Central memory CD4-positive, alpha-beta T cell (primary cell): ENCODE measurements at regions not wholly inside any gene's neighbourhood (a gene's known extent, or its start where the extent isn't known, plus 50 kb on each side); places are given as distances from the start of the nearest gene placed in this dataset.
"Not testable (repeated sequence)": the region's sequence is repeated elsewhere in the genome, so short reads cannot be mapped to it uniquely, and the experiment has no call there.

Experiments
- DNase-seq: peaks from one replicate; pipeline ENCODE4 v3.0.0; 2022

GRCh38 chr5:96198356-96199058 is 234.5 kb downstream of the PCSK1 start:
- no peak for DNase-seq

GRCh38 chr5:96197767-96198166 is 235.3 kb downstream of the PCSK1 start:
- not testable (repeated sequence) for DNase-seq

GRCh38 chr5:96197347-96197746 is 235.7 kb upstream of the ELL2 start:
- DNase-seq, result no peak

GRCh38 chr5:96196890-96197289 is 235.2 kb upstream of the ELL2 start:
- DNase-seq, result no peak

- no peak for DNase-seq
These were observed 234.8 kb upstream of the ELL2 start for GRCh38 chr5:96196407-96196806.

GRCh38 chr5:96195123-96195522 is 233.5 kb upstream of the ELL2 start:
- no peak for DNase-seq

GRCh38 chr5:96194593-96194992 is 232.9 kb upstream of the ELL2 start:
- no peak for DNase-seq

- no peak for DNase-seq
These were observed 232.3 kb upstream of the ELL2 start for GRCh38 chr5:96193946-96194345.

- no peak for DNase-seq
These were observed 228.3 kb upstream of the ELL2 start for GRCh38 chr5:96189987-96190386.

GRCh38 chr5:96189028-96189826 is 227.6 kb upstream of the ELL2 start:
- DNase-seq, result no peak

- no peak for DNase-seq
These were observed 225.8 kb upstream of the ELL2 start for GRCh38 chr5:96187309-96188027.

- not testable (repeated sequence) for DNase-seq
These were observed 222.9 kb upstream of the ELL2 start for GRCh38 chr5:96184510-96184909.

- no peak for DNase-seq
These were observed 219.2 kb upstream of the ELL2 start for GRCh38 chr5:96180684-96181435.

- DNase-seq, result no peak
These were observed 215.7 kb upstream of the ELL2 start for GRCh38 chr5:96177303-96177869.

GRCh38 chr5:96176022-96176421 is 214.4 kb upstream of the ELL2 start:
- no peak for DNase-seq

- DNase-seq, result no peak
These were observed 213.4 kb upstream of the ELL2 start for GRCh38 chr5:96175090-96175489.

- DNase-seq, result no peak
These were observed 211.7 kb upstream of the ELL2 start for GRCh38 chr5:96173366-96173765.

- DNase-seq, result no peak
These were observed 210.8 kb upstream of the ELL2 start for GRCh38 chr5:96172436-96172835.

- not testable (repeated sequence) for DNase-seq
These were observed 210.3 kb upstream of the ELL2 start for GRCh38 chr5:96171973-96172372.

- DNase-seq, result not testable (repeated sequence)
These were observed 209.0 kb upstream of the ELL2 start for GRCh38 chr5:96170481-96171125.

- DNase-seq, result not testable (repeated sequence)
These were observed 207.2 kb upstream of the ELL2 start for GRCh38 chr5:96168833-96169232.

- DNase-seq, result no peak
These were observed 197.4 kb upstream of the ELL2 start for GRCh38 chr5:96159043-96159442.
